NCI-H2227 (cell line): ENCODE measurements at regions not wholly inside any gene's neighbourhood (a gene's known extent, or its start where the extent isn't known, plus 50 kb on each side); places are given as distances from the start of the nearest gene placed in this dataset.

Experiments used
- DNase-seq: peaks from one replicate; lab custom pipeline; 2025; ENCODE audit not compliant: unreplicated experiment; lab: John Stamatoyannopoulos, UW

- no peak for DNase-seq
These were observed 1042.2 kb downstream of the BCL11B start for GRCh38 chr14:98229656-98230366.

GRCh38 chr14:98230411-98230810 lies 1041.6 kb downstream of the BCL11B start:
- DNase-seq: no peak

- no peak for DNase-seq
These were observed 1040.8 kb downstream of the BCL11B start for GRCh38 chr14:98231210-98231609.

GRCh38 chr14:98233656-98234055 lies 1038.3 kb downstream of the BCL11B start:
- DNase-seq: no peak

- DNase-seq: no peak
These were observed 1037.8 kb downstream of the BCL11B start for GRCh38 chr14:98234208-98234607.

- no peak for DNase-seq
These were observed 1035.7 kb downstream of the BCL11B start for GRCh38 chr14:98236314-98236713.

GRCh38 chr14:98237939-98238338 lies 1034.1 kb downstream of the BCL11B start:
- DNase-seq: no peak

GRCh38 chr14:98240376-98240775 lies 1031.6 kb downstream of the BCL11B start:
- no peak for DNase-seq

GRCh38 chr14:98242903-98243302 lies 1029.1 kb downstream of the BCL11B start:
- no peak for DNase-seq

- no peak for DNase-seq
These were observed 1028.7 kb downstream of the BCL11B start for GRCh38 chr14:98243332-98243731.

GRCh38 chr14:98244162-98244948 lies 1027.6 kb downstream of the BCL11B start:
- no peak for DNase-seq

- DNase-seq: no peak
These were observed 1026.9 kb downstream of the BCL11B start for GRCh38 chr14:98244966-98245569.

- no peak for DNase-seq
These were observed 1022.9 kb downstream of the BCL11B start for GRCh38 chr14:98249057-98249456.

GRCh38 chr14:98249476-98249875 lies 1022.5 kb downstream of the BCL11B start:
- DNase-seq: no peak

- DNase-seq: no peak
These were observed 1019.2 kb downstream of the BCL11B start for GRCh38 chr14:98252820-98253219.

GRCh38 chr14:98259881-98260280 lies 1012.1 kb downstream of the BCL11B start:
- DNase-seq: no peak

GRCh38 chr14:98262566-98262965 lies 1009.4 kb downstream of the BCL11B start:
- DNase-seq: no peak

- DNase-seq: no peak
These were observed 1002.5 kb downstream of the BCL11B start for GRCh38 chr14:98269533-98269932.

GRCh38 chr14:98270201-98270600 lies 1001.8 kb downstream of the BCL11B start:
- no peak for DNase-seq

GRCh38 chr14:98274596-98274995 lies 997.4 kb downstream of the BCL11B start:
- DNase-seq: no peak

- DNase-seq: no peak
These were observed 993.2 kb downstream of the BCL11B start for GRCh38 chr14:98278800-98279199.

- no peak for DNase-seq
These were observed 991.6 kb downstream of the BCL11B start for GRCh38 chr14:98280436-98280835.
